Daoy (cell line): ENCODE measurements at regions not wholly inside any gene's neighbourhood (a gene's known extent, or its start where the extent isn't known, plus 50 kb on each side); places are given as distances from the start of the nearest gene placed in this dataset.

ENCODE experiments used
- DNase-seq: peaks from one replicate; pipeline ENCODE4 v3.0.0-alpha.2; 2015; ENCODE audit warnings: low read depth

DNA sequence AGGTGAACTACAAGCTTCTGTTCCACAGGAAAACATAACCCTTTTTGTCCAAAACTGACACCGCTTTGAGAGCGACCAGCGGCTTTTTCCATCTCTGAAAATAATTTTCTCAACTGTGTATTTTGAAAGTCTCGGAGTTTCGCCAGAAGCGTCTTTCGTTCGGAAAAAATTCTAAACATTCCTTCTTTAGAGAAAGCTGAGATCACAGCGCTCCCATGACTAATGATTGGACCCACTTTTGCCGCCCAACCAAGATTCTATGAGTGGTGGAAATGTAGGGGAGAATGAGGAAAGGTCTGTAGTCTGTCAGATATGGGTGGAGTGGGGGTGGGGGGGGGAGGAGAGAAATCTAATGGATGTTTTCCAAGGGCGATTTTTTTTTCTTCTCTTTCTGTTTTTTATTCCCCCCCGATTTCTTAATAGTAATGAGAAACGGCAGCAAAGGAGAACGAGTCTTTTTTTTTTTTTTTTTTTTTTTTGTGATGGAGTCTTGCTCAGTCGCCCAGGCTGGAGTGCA, 189.3 kb downstream of the TRIM27 start:
- no peak for DNase-seq

DNA sequence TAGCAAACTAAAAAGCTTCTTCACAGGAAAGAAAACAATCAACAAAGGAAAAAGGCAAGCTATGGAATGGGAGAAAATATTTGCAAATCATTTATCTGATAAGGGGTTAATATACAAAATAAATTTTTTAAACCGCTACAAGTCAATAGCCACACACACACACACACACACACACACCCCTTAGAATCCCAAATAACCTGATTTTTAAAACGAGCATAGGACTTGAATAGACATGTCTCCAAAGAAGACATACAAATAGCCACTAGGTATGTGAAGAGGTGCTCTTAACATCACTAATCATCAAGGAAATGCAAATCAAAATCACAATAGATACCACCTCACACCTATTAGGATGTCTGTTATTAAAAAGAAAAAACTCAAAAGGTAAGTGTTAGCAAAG, 187.7 kb downstream of the TRIM27 start:
- no peak for DNase-seq

GRCh38 chr6:28737750-28738395, 185.9 kb downstream of the TRIM27 start:
- no peak for DNase-seq

- DNase-seq, result no peak
Observed at GRCh38 chr6:28738396-28738765, 185.4 kb downstream of the TRIM27 start.

DNA sequence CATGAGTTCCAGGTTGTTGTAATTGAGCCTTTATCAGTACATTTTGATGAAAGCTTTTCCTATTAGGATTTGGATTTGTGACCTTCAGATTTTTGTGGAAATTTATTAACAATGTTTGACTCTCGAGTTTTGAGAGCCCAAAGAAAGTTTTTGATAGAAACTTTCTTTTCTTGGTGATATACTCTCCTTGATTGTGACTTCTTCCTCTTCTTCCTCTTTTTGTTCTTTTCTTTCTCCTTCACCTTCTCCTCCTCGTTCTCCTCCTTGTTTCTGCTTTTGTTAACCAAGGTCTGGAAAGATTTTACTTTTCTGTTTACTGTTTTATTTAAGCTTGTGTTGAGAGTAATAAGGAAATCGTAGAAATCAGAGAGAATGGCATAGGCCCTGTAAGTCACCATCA, 182.4 kb downstream of the TRIM27 start:
- DNase-seq, result no peak

GRCh38 chr6:28742668-28743270, 181.0 kb downstream of the TRIM27 start:
- DNase-seq, result peak; percentile 90

GRCh38 chr6:28743271-28743789, 180.5 kb downstream of the TRIM27 start:
- DNase-seq, result no peak

GRCh38 chr6:28747083-28747630, 176.6 kb downstream of the TRIM27 start:
- no peak for DNase-seq

DNA sequence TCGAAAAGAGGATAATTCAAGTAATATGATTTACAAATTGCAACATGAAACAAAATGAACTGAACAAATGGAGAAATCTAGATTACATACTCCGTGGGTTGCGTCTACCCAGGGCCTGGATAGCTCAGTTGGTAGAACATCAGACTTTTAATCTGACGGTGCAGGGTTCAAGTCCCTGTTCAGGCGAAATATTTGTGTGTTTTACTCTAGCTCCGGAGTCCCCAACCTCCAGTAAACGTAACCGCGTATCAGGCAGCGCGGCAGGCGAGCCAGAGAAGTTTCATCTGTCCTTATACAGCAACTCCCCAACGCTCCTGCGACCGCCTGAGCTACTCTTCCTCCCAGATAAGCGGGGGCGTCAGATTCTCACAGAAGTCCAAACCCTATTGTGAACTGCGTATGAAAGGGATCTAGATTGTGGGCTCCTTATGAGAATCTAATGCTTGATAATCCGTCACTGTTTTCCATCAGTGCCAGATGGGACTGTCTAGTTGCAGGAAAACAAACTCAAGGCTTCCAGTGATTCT, 176.1 kb downstream of the TRIM27 start:
- DNase-seq, result peak; percentile 99

DNA sequence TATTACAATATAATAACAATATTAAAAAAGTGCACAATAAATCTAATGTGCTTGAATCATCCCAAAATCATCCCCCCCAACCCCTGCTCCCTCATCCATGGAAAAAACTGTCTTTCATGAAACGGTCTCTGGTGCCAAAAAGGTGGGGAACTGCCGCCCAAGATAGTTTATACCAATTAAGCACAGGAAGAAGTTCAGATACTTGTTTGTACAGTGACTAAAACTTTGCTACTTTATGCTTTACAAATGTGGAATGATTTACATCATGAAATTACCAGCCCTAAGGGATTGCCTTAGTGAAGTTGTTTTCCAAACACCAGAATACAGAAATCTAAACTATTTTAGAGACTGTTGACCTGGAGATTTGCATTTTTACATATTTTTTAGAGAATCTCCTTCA, 175.6 kb downstream of the TRIM27 start:
- DNase-seq, result no peak

DNA sequence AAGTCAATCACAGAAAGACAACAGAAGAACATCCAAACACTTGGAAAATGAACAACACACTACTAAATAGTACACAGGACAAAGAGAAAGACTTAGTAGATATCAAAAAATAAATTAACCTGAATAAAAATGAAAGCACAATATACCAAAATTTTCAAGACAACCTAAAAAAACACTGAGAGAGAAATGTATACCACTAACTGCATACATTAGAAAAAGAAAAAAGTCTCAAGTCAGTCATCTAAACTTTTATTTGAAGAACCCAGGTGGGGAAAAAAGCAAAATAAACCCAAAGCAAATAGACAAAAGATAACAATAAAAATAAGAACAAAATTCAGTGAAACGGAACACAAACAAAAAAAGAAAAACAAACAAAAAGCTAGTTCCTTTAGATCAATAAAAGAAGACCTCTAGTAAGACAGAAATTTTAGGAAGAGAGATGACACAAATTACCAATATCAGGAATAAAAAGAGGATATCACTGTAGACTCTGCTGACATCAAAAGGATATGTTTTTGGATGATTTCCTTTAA, 172.8 kb downstream of the TRIM27 start:
- no peak for DNase-seq

DNA sequence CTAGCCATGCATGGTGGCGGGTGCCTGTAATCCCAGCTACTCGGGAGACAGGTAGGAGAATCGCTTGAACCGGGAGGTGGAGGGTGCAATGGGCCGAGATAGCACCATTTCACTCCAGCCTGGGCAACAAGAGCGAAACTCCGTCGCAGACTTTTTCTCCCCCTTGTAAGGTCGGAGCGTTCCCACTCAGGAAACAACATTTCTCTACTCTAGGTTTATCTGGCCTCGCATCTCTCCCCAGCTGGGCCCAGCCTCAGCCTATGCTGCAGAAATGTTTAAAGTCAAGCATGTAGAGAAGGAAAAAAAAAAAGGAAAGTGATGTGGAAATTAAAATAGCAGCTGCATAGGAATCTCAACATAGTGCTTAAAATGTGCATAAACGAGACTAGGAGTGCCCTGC, 172.3 kb downstream of the TRIM27 start:
- no peak for DNase-seq

GRCh38 chr6:28751963-28752350, 171.8 kb downstream of the TRIM27 start:
- DNase-seq, result no peak

DNA sequence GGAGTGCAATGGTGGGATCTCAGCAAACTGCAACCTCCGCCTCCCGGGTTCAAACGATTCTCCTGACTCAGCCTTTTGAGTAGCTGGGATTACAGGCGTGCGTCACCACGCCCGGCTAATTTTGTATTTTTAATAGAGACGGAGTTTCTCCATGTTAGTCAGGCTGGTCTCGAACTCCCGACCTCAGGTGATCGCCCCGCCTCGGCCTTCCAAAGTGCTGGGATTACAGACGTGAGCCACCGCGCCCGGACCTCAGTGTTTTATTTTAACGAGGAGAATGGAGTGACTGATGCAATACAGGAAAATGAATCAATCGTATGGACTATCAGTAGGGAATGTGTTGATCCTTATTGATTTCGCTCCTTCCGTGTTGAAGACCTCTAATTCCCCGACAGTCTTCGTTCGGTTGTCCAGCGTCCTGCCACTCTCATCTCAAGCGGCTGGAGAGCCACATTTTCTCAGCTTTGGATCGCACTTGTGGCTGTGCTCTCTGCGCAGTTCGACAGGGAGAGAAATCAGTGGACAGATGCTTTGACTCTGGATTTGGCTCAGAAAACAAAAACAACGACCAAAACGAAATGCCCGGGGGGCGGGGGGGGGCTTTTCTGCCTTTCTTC, 166.2 kb downstream of the TRIM27 start:
- DNase-seq, result peak; percentile 75

- peak; percentile 91 for DNase-seq
Observed at GRCh38 chr6:28758046-28758817, 165.6 kb downstream of the TRIM27 start.

- DNase-seq, result no peak
Observed at GRCh38 chr6:28758818-28759235, 165.0 kb downstream of the TRIM27 start.

- peak; percentile 82 for DNase-seq
Observed at GRCh38 chr6:28764014-28764723, 159.6 kb downstream of the TRIM27 start.

DNA sequence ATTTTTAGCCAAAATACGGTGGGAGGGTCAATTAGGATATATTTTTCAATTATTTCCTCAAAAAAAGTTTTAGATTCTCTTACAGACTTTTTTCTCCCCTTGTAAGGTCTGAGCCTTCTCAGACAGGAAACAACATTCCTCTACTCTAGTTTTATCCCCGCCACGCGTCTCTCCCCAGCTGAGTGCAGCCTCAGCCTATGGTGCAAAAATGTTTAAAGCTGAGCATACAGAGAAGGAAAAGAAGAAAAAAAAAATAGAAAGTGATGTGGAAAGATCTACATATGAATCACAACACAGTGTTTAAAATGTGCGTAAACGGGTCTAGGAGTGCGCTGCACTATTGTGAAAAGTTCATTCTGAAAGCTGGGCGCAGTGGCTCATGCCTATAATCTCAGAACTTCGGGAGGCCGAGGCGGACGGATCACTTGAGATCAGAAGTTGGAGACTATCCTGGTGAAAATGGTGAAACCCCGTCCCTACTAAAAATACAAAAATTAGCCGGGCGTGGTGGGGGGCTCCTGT, 159.0 kb downstream of the TRIM27 start:
- no peak for DNase-seq

DNA sequence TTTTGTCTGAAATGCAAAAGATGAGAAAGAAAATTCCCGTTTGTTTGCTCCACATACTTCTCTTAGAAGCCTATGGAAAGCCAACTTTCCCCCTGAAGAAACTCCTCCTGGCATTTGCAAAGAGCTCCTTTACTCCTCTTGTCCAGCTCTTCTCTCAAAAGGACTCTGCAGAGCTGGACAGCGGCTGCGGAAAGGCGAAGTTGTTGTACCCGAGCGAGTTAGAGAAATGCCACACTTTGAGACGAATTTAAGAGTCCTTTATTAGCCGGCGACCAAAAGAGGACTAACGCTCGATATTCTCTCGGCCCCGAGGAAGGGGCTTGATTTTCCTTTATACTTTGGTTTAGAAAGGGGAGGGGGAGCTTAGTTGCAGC, 157.8 kb downstream of the TRIM27 start:
- DNase-seq, result no peak

GRCh38 chr6:28766426-28766825, 157.4 kb downstream of the TRIM27 start:
- DNase-seq, result no peak

- DNase-seq, result no peak
Observed at GRCh38 chr6:28767133-28767532, 156.7 kb downstream of the TRIM27 start.
